Prostate gland (tissue), 2 donors: ENCODE measurements at regions not wholly inside any gene's neighbourhood (a gene's known extent, or its start where the extent isn't known, plus 50 kb on each side); places are given as distances from the start of the nearest gene placed in this dataset.

Source experiments
- POLR2A ChIP-seq: fragments of 450-650 bp; IDR thresholded peaks from one replicate; pipeline ENCODE4 v1.6.1; 2016; ENCODE audit warnings: antibody characterized with exemption, mild to moderate bottlenecking
- POLR2AphosphoS5 ChIP-seq: sonication (generic); formaldehyde crosslinking; IDR thresholded peaks from one replicate; pipeline ENCODE4 v1.6.1; 2017; ENCODE audit warnings: antibody characterized with exemption
- TF ChIP-seq, protein P1 (sequence below), 4 experiments: fragments of 200-600 bp in 2 of 4; fragments of 450-650 bp in 2 of 4; sonication (generic) in 2 of 4; IDR thresholded peaks; 1 replicate in 3 of 4; 2 replicates in 1 of 4; pipeline ENCODE4 v1.5.1; 2016 to 2019; ENCODE audit warnings: antibody characterized with exemption in 4 of 4, mild to moderate bottlenecking in 2 of 4, moderate library complexity in 2 of 4

DNA sequence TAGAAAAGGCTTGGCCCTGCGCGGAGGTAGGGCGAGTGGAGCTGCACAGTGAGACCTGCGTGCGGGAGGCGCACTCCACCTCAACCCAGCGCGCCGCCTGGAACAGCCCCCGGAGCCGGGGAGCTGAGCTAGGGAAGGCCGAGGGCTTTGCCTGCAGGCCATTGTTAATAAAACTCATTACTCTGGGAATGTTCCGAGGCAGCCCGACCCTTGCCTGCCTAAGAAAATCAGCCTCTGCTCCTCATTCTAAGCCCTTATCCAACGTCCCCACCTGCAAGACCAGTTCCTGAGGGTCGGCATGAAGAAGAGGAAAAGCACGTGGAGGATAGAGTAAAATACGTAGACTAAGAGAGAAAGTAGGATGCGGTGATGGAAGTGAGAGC is 55.3 kb downstream of the C7orf25 start:
- TF ChIP-seq POLR2A (no peak), POLR2AphosphoS5 (no peak)
- TF ChIP-seq, protein P1, sequence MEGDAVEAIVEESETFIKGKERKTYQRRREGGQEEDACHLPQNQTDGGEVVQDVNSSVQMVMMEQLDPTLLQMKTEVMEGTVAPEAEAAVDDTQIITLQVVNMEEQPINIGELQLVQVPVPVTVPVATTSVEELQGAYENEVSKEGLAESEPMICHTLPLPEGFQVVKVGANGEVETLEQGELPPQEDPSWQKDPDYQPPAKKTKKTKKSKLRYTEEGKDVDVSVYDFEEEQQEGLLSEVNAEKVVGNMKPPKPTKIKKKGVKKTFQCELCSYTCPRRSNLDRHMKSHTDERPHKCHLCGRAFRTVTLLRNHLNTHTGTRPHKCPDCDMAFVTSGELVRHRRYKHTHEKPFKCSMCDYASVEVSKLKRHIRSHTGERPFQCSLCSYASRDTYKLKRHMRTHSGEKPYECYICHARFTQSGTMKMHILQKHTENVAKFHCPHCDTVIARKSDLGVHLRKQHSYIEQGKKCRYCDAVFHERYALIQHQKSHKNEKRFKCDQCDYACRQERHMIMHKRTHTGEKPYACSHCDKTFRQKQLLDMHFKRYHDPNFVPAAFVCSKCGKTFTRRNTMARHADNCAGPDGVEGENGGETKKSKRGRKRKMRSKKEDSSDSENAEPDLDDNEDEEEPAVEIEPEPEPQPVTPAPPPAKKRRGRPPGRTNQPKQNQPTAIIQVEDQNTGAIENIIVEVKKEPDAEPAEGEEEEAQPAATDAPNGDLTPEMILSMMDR (IDR thresholded peaks at IDR 0.05), result no peak
